NCI-H526 (cell line): ENCODE measurements at regions not wholly inside any gene's neighbourhood (a gene's known extent, or its start where the extent isn't known, plus 50 kb on each side); places are given as distances from the start of the nearest gene placed in this dataset.

Source experiments
- DNase-seq, 2 experiments: peaks; one replicate each; lab custom pipeline; 2025; lab: John Stamatoyannopoulos, UW

GRCh38 chr13:31049083-31049482 is 112.6 kb downstream of the HSPH1 start:
- DNase-seq: no peak

GRCh38 chr13:31048521-31048920 is 113.2 kb downstream of the HSPH1 start:
- DNase-seq: no peak

GRCh38 chr13:31046711-31047279 is 114.3 kb downstream of the TEX26 start:
- DNase-seq: peak; percentile 52 to 80

- no peak for DNase-seq
These were observed 113.0 kb downstream of the TEX26 start for GRCh38 chr13:31045286-31046081.

- DNase-seq: peak; percentile 87 to 97
These were observed 112.2 kb downstream of the TEX26 start for GRCh38 chr13:31044364-31045285.

GRCh38 chr13:31043957-31044356 is 111.5 kb downstream of the TEX26 start:
- DNase-seq: peak in 1 of 2 experiments; percentile 70

GRCh38 chr13:31042481-31043165 is 110.2 kb downstream of the TEX26 start:
- no peak for DNase-seq

- no peak for DNase-seq
These were observed 109.6 kb downstream of the TEX26 start for GRCh38 chr13:31042049-31042448.

GRCh38 chr13:31038834-31039552 is 106.5 kb downstream of the TEX26 start:
- peak in 1 of 2 experiments; percentile 13 for DNase-seq

GRCh38 chr13:31037874-31038500 is 105.5 kb downstream of the TEX26 start:
- no peak for DNase-seq

- DNase-seq: no peak
These were observed 104.6 kb downstream of the TEX26 start for GRCh38 chr13:31036731-31037695.

- no peak for DNase-seq
These were observed 102.9 kb downstream of the TEX26 start for GRCh38 chr13:31035185-31035965.

GRCh38 chr13:31032528-31033113 is 100.2 kb downstream of the TEX26 start:
- no peak for DNase-seq

- DNase-seq: no peak
These were observed 99.0 kb downstream of the TEX26 start for GRCh38 chr13:31031482-31031881.

GRCh38 chr13:31029102-31029501 is 96.6 kb downstream of the TEX26 start:
- no peak for DNase-seq

- DNase-seq: no peak
These were observed 94.7 kb downstream of the TEX26 start for GRCh38 chr13:31027136-31027535.
